H9 (cell line): ENCODE measurements at regions not wholly inside any gene's neighbourhood (a gene's known extent, or its start where the extent isn't known, plus 50 kb on each side); places are given as distances from the start of the nearest gene placed in this dataset.

Experiments used
- DNase-seq: peaks from one replicate; pipeline ENCODE4 v3.0.0-alpha.2; 2017
- H2AFZ ChIP-seq: one replicate; pipeline ENCODE4 v1.6.1; 2013; ENCODE audit warnings: mild to moderate bottlenecking, low read length, control low read depth, moderate library complexity
- H2AK5ac ChIP-seq: 2 replicates; pipeline ENCODE4 v1.6.1; 2013; ENCODE audit warnings: low read length, control low read depth, mixed read lengths; ENCODE audit not compliant: insufficient read length
- H2BK120ac ChIP-seq: one replicate; pipeline ENCODE4 v1.6.1; 2013; ENCODE audit warnings: low read depth, mild to moderate bottlenecking, low read length, control low read depth, inconsistent platforms; ENCODE audit not compliant: poor library complexity, severe bottlenecking
- H2BK12ac ChIP-seq: 2 replicates; pipeline ENCODE4 v1.6.1; 2013; ENCODE audit warnings: low read length, control low read depth, mixed read lengths, low read depth; ENCODE audit not compliant: insufficient read length
- H2BK15ac ChIP-seq: 2 replicates; pipeline ENCODE4 v1.6.1; 2013; ENCODE audit warnings: low read depth, low read length, control low read depth
- H2BK20ac ChIP-seq: one replicate; pipeline ENCODE4 v1.6.1; 2013; ENCODE audit warnings: low read depth, mild to moderate bottlenecking, low read length, control low read depth, inconsistent platforms; ENCODE audit not compliant: poor library complexity, severe bottlenecking
- H2BK5ac ChIP-seq: 2 replicates; pipeline ENCODE4 v1.6.1; 2013; ENCODE audit warnings: low read length, control low read depth, mixed read lengths; ENCODE audit not compliant: insufficient read length
- H3K14ac ChIP-seq: 2 replicates; pipeline ENCODE4 v1.6.1; 2013; ENCODE audit warnings: low read length, control low read depth; ENCODE audit not compliant: insufficient read depth
- H3K18ac ChIP-seq: 2 replicates; pipeline ENCODE4 v1.6.1; 2013; ENCODE audit warnings: low read depth, mild to moderate bottlenecking, mixed read lengths, low read length, control low read depth; ENCODE audit not compliant: insufficient read length
- H3K23ac ChIP-seq: 2 replicates; pipeline ENCODE4 v1.6.1; 2013; ENCODE audit warnings: low read length, control low read depth, mixed read lengths, low read depth; ENCODE audit not compliant: insufficient read length
- H3K23me2 ChIP-seq: 2 replicates; pipeline ENCODE4 v1.6.1; 2013; ENCODE audit warnings: low read depth, mild to moderate bottlenecking, mixed read lengths, low read length, control low read depth; ENCODE audit not compliant: insufficient read length, poor library complexity, severe bottlenecking
- H3K27ac ChIP-seq: 2 replicates; pipeline ENCODE4 v1.5.1; 2013; ENCODE audit warnings: low read length, control low read depth, mixed read lengths, low read depth; ENCODE audit not compliant: insufficient read length
- H3K27me3 ChIP-seq: 2 replicates; pipeline ENCODE4 v1.6.1; 2013; ENCODE audit warnings: low read length, control low read depth, inconsistent platforms; ENCODE audit not compliant: insufficient read depth
- H3K4ac ChIP-seq: 2 replicates; pipeline ENCODE4 v1.6.1; 2013; ENCODE audit warnings: low read depth, mild to moderate bottlenecking, control low read depth, inconsistent platforms, low read length, moderate library complexity
- H3K4me1 ChIP-seq: 2 replicates; pipeline ENCODE4 v1.6.1; 2013; ENCODE audit warnings: low read length, control low read depth, inconsistent platforms; ENCODE audit not compliant: insufficient read depth
- H3K4me2 ChIP-seq: 2 replicates; pipeline ENCODE4 v1.6.1; 2013; ENCODE audit warnings: low read length, control low read depth, mixed read lengths; ENCODE audit not compliant: insufficient read length, insufficient read depth
- H3K56ac ChIP-seq: 2 replicates; pipeline ENCODE4 v1.6.1; 2013; ENCODE audit warnings: low read depth, mild to moderate bottlenecking, mixed read lengths, low read length, control low read depth; ENCODE audit not compliant: insufficient read length
- H3K79me1 ChIP-seq: 2 replicates; pipeline ENCODE4 v1.6.1; 2013; ENCODE audit warnings: low read depth, mild to moderate bottlenecking, moderate library complexity, low read length, control low read depth, inconsistent platforms; ENCODE audit not compliant: insufficient read depth, poor library complexity, severe bottlenecking
- H3K79me2 ChIP-seq: 2 replicates; pipeline ENCODE4 v1.6.1; 2013; ENCODE audit warnings: low read length, control low read depth, inconsistent platforms; ENCODE audit not compliant: insufficient read depth
- H3K9ac ChIP-seq: 2 replicates; pipeline ENCODE4 v1.6.1; 2013; ENCODE audit warnings: low read length, control low read depth, mixed read lengths; ENCODE audit not compliant: insufficient read length; ENCODE audit errors: extremely low read depth
- H3K9me3 ChIP-seq: one replicate; pipeline ENCODE4 v1.6.1; 2013; ENCODE audit warnings: low read depth, low read length, inconsistent platforms; ENCODE audit not compliant: control insufficient read depth
- H3T11ph ChIP-seq: one replicate; pipeline ENCODE4 v1.6.1; 2013; ENCODE audit warnings: mild to moderate bottlenecking, low read length, control low read depth, inconsistent platforms
- H4K20me1 ChIP-seq: one replicate; pipeline ENCODE4 v1.6.1; 2013; ENCODE audit not compliant: control insufficient read depth, insufficient read length, insufficient read depth
- H4K5ac ChIP-seq: 2 replicates; pipeline ENCODE4 v1.6.1; 2013; ENCODE audit warnings: low read depth, mild to moderate bottlenecking, mixed read lengths, low read length, control low read depth; ENCODE audit not compliant: insufficient read length
- H4K8ac ChIP-seq: replicated peaks from 2 replicates; pipeline ENCODE4 v1.6.1; 2013; ENCODE audit warnings: low read length, control low read depth, mixed read lengths, low read depth; ENCODE audit not compliant: insufficient read length
- H4K91ac ChIP-seq: 2 replicates; pipeline ENCODE4 v1.6.1; 2013; ENCODE audit warnings: low read depth, mild to moderate bottlenecking, moderate library complexity, mixed read lengths, low read length, control low read depth; ENCODE audit not compliant: insufficient read length
- H3K27ac Mint-ChIP-seq, 3 experiments: 2 replicates in 2 of 3; 3 replicates in 1 of 3; pipeline ENCODE4 v1.8.0; 2020 to 2021; ENCODE audit warnings: mixed read lengths in 3 of 3, mild to moderate bottlenecking in 1 of 3, moderate library complexity in 1 of 3
- H3K27me3 Mint-ChIP-seq: 2 replicates; pipeline ENCODE4 v1.8.0; 2021; ENCODE audit warnings: low read depth, mild to moderate bottlenecking, moderate library complexity, mixed read lengths
- H3K36me3 Mint-ChIP-seq, 3 experiments: 2 replicates in 2 of 3; 3 replicates in 1 of 3; pipeline ENCODE4 v1.8.0; 2020 to 2021; ENCODE audit warnings: low read depth in 3 of 3, mixed read lengths in 3 of 3; ENCODE audit not compliant: insufficient read depth in 1 of 3
- H3K4me1 Mint-ChIP-seq, 2 experiments: 2 replicates each; pipeline ENCODE4 v1.8.0; 2020; ENCODE audit warnings: mixed read lengths in 2 of 2
- H3K4me3 Mint-ChIP-seq, 2 experiments: 2 replicates in 1 of 2; 3 replicates in 1 of 2; pipeline ENCODE4 v1.8.0; 2020 to 2021; ENCODE audit warnings: mild to moderate bottlenecking in 2 of 2, mixed read lengths in 2 of 2, moderate library complexity in 1 of 2
- H3K9me3 Mint-ChIP-seq, 2 experiments: 2 replicates in 1 of 2; 3 replicates in 1 of 2; pipeline ENCODE4 v1.8.0; 2020; ENCODE audit warnings: mild to moderate bottlenecking in 2 of 2, mixed read lengths in 2 of 2, moderate library complexity in 1 of 2
- WGBS: extraction: QIAGEN DNeasy Blood & Tissue Kit; methylation state at CpG from one replicate; pipeline ENCODE4 v1.1.7; 2013; ENCODE audit warnings: missing lambda C conversion rate, low lambda C conversion rate, mixed read lengths; ENCODE audit not compliant: insufficient read length; ENCODE audit errors: extremely low coverage; 5-methylcytosine and 5-hydroxymethylcytosine counted together
- TF ChIP-seq, protein P1 (sequence below): fragments of 200-600 bp; sonication (generic); conservative IDR thresholded peaks from 3 replicates; pipeline ENCODE4 v1.8.0; 2021; ENCODE audit warnings: antibody characterized with exemption, mild to moderate bottlenecking

DNA sequence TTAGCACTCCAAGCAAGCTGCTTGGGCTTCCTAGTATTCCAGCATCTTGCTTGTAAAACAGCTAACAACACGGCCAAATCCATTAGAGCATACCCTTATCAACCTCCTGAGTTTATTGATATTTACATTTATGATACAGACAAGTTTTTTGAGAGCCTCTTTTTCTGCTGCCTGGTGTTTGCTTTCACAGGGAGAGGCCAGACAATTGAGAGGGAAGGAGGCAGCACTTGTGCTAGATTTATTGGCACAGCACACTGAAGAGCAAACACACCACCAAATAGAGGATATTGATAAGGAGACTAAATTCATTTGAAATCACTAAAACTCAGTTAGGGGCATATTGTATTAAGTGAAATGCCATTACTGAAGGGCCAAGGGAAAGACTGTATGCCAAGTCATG lies 1142.3 kb upstream of the FANCL start:
- Histone ChIP-seq H2AK5ac (no peak overlapping the region), H3K4me1 (no peaks in the 10 kb centered on the region), H3K14ac (no peak overlapping the region), H2BK20ac (no peak overlapping the region), H3K27me3 (no peaks in the 10 kb centered on the region), H3K18ac (no peak overlapping the region), H2BK5ac (no peak overlapping the region), H3K27ac (no peak overlapping the region), H2AFZ (no peak overlapping the region), H2BK120ac (no peak overlapping the region), H3K56ac (no peak overlapping the region), H3K4me2 (no peak overlapping the region), H3K23ac (no peak overlapping the region), H2BK12ac (no peak overlapping the region), H3K9ac (no peak overlapping the region), H3K79me1 (no peaks in the 10 kb centered on the region), H3K9me3 (no peaks in the 10 kb centered on the region), H3K4ac (no peak overlapping the region), H3K23me2 (no peaks in the 10 kb centered on the region), H4K8ac (no peak overlapping the region), H3T11ph (no peak overlapping the region), H4K20me1 (no peaks in the 10 kb centered on the region), H3K79me2 (no peaks in the 10 kb centered on the region), H4K91ac (no peak overlapping the region), H2BK15ac (no peak overlapping the region), H4K5ac (no peak overlapping the region)
- no peak for DNase-seq
- peaks cover 0 to 2% of the 10 kb centered on the region in 2 experiments; a peak in 3 of 5 replicates for H3K9me3 Mint-ChIP-seq
- TF ChIP-seq, protein P1, sequence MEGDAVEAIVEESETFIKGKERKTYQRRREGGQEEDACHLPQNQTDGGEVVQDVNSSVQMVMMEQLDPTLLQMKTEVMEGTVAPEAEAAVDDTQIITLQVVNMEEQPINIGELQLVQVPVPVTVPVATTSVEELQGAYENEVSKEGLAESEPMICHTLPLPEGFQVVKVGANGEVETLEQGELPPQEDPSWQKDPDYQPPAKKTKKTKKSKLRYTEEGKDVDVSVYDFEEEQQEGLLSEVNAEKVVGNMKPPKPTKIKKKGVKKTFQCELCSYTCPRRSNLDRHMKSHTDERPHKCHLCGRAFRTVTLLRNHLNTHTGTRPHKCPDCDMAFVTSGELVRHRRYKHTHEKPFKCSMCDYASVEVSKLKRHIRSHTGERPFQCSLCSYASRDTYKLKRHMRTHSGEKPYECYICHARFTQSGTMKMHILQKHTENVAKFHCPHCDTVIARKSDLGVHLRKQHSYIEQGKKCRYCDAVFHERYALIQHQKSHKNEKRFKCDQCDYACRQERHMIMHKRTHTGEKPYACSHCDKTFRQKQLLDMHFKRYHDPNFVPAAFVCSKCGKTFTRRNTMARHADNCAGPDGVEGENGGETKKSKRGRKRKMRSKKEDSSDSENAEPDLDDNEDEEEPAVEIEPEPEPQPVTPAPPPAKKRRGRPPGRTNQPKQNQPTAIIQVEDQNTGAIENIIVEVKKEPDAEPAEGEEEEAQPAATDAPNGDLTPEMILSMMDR = no peak
- no peak overlapping the region for H3K4me3 Mint-ChIP-seq
- no peaks in the 10 kb centered on the region for H3K4me1 Mint-ChIP-seq
- no peak overlapping the region for H3K27ac Mint-ChIP-seq
- WGBS = no CpG with 5 or more reads among the region's 1 CpG
- H3K27me3 Mint-ChIP-seq = no peaks in the 10 kb centered on the region
- peaks cover 0 to 6% (median 0%) of the 10 kb centered on the region in 3 experiments; a peak in 1 of 7 replicates for H3K36me3 Mint-ChIP-seq
